Stimulated activated CD4-positive, alpha-beta T cell treated with anti-CD3 and anti-CD28 coated beads, Interleukin-4, amount 100 ng/mL, for 48 hours (primary cell): ENCODE measurements at regions not wholly inside any gene's neighbourhood (a gene's known extent, or its start where the extent isn't known, plus 50 kb on each side); places are given as distances from the start of the nearest gene placed in this dataset.
"Not testable (repeated sequence)": the region's sequence is repeated elsewhere in the genome, so short reads cannot be mapped to it uniquely, and the experiment has no call there.

Source experiments
- DNase-seq, 2 donors: peaks; one replicate each; pipeline ENCODE4 v3.0.0-alpha.2; 2020; ENCODE audit warnings: low read depth in 2 of 2

DNA sequence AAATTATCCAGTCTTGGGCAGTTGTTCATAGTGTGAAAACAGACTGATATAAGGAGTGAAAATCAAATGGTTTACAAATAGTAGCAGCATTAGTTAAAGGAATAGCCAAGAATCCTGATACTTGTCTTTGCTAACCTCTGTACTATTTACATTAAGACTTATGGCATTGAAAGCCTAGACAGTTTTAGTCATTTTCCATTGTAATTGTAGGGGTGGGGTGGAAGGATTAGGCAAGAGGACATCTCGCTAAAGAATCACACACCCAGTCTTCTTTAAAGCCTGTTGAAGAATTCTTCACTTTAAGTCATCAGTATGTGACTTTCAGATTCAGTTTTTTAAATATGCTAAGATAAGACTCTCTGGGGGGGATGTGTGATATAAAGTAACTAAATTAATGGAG, 207.5 kb upstream of the PHACTR1 start:
- DNase-seq: no peak

DNA sequence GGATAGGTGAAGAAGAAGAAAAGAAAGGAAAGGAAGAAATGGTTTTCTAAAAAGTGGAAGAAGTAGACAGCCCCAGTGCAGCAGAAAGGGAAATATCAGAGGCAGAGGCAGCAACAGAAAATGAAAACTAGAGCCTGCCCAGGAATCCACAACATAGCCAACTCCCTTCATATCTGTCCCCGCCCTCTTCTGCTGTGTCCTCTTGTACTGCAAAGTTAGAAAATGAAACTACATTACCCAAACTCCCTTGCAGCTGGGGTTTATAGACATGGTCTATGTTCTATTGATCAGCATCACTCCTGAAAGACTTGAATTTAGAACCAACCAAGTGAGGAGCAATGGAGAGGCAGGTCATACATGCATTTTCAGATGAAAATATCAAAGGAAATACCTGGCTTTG, 200.5 kb upstream of the PHACTR1 start:
- DNase-seq: no peak

DNA sequence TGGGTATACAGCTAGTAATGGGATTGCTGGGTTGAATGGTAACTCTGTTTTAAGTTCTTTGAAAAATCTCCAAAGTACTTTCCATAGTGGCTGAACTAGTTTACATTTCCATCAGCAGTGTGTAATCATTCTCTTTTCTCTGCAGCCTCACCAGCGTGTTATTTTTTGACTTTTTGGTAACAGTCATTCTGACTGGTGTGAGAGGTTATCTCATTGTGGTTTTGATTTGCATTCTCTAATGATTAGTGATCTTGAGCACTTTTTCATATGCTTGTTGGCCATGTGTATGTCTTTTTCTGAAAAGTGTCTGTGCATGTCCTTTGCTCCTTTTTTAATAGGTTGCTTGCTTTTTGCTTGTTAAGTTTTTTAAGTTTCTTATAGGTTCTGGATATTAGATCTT, 194.2 kb upstream of the PHACTR1 start:
- DNase-seq: no peak

DNA sequence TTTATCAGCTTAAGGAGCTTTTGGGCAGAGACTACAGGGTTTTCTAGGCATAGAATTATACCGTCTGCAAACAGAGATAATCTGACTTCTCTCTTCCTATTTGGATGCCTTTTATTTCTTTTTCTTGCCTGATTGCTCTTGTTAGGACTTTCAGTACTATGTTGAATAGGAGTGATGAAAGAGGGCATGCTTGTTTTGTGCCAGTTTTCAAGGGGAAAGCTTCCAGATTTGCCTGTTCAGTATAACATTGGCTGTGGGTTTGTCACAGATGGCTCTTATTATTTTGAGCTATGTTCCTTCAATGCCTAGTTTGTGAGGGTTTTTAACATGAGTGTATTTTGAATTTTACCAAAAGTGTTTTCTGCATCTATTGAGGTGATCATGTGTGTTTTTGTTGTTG, 192.8 kb upstream of the PHACTR1 start:
- no peak for DNase-seq

DNA sequence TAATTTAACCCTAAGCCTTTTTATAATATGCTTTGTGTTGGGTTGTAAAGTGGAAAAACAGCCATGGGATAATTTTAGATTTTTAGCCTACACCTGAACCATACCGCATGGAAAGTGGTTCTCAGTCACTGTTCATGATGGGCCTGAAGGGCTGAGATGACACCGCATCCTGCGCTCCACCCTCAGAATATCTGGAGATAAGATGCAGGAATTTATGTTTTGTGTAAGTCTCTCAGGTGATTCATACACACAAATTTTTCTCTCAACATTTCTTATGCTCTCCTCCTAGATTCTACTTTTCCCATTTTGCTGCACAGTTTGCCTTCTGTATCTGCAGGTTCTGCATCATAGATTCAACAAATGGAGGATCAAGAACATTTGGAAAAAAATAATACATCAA, 191.3 kb upstream of the PHACTR1 start:
- no peak for DNase-seq

DNA sequence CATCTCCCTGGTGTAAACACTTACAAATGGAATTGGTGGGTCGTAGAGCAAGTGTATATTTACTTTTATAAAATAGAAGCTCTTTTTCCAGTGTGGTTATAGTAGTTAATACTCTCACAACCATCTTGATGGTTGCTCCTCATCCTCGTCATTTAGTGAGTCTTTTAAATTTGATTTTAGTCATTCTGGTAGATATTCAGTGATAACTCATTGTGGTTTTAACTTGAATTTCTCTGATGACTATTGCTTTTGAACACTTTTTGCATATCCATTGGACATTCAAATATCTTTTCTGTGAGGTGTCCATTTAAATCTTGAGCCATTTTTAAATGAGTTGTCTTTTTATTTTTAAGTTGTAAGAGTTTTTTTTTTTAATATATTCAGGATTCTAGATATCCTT, 189.2 kb upstream of the PHACTR1 start:
- DNase-seq: no peak

DNA sequence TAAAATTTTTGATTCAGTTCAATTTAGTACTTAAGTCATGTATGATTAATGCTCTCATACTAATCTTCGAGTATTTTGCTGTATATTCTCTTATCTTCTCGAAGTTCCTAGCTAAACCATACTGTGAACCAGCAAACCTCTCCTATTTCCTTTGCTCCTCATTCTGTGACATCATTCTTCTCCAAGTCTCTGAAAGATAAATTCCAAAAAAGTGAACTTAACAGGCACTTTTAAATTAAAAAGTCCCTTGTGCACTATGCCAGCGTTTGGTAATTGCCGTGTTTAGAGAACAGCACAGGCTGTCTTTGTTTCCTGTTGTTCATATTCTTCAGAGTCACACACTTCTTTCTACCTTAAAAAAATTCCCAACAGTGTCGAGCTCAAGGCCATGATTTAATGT, 188.4 kb upstream of the PHACTR1 start:
- no peak for DNase-seq

DNA sequence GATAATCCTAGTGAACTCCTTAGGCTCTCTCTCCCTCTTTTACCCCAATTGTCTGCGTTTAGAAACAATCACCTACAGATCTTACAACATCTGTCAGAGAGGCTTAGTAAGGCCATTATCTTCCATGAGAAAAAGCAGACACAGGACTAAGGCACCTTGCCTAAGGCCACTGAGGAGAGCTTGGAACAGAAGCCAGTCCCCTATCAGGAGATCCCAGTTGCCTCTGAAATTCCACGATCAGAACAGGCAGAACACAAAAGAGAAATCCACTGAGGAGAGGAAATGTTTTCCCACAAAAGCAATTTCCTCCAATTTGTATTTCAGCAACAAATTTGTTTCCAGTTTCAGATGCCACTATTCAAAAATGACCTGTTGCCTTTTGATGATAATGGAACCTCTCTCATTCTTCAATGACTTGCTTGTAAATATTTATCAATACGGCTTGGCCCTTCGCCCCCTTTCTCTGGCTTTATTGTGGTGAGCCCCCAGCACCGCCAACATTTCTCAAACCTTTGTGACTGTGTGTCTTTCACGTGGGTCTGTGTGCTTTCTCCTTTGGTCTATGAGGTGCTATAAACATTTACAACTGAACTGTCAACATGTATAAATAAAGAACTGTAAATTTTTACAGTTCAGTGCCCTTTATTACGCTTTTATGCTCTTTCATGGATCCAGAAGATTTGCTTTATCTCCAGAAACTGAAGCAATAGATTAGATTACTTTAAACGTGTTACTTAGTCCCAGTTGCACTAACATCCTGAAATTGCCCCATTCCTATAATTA, 187.8 kb upstream of the PHACTR1 start:
- no peak for DNase-seq

DNA sequence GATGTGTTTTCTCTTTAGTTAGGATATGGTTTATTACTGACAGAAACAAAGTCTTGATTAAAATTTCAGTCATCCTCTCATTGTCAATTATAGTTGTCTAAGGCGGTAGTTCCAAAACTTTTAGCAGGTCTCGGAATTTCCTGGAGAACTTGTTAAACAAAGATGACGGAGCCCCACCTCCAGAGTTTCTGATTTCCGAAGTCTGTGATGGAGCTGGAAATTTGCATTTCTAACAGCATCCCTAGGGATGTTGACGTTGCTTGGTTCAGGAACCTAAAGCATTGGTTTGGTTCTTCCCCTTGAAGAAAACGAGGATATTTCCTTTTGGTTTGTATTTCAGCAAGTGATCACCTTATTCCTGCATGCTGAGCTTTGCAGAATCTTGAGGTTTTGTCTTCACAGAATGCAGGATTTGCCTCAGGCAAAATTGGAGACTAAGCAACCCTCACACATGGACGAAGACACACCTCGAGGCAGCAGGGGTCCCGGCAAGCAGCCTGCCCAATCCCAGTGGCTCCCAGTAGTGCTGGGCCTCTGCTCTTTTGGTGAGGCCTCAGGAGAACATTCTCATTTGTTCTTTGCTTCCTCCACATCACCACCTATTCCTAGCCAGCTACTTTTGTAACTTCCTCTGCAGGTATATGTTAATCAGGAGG, 187.1 kb upstream of the PHACTR1 start:
- no peak for DNase-seq

DNA sequence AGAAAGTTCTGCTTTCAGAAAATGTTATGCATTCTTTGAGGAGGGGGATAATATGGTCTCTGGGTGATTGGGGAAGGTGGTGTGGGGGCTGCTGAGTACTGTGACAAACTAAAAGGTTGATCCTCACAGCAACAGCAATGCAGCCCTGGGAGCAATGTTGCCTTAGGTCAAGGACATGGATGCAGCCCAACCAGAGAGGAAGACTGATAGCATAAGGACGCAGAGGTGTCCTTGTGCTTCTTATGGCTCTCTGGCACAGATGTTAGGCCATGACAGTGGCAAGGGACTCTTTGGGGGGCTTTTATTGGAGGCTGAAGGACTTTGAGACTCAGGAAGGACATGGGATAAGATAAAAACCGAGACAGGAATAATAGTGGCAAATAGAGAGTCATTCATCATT, 186.2 kb upstream of the PHACTR1 start:
- no peak for DNase-seq

DNA sequence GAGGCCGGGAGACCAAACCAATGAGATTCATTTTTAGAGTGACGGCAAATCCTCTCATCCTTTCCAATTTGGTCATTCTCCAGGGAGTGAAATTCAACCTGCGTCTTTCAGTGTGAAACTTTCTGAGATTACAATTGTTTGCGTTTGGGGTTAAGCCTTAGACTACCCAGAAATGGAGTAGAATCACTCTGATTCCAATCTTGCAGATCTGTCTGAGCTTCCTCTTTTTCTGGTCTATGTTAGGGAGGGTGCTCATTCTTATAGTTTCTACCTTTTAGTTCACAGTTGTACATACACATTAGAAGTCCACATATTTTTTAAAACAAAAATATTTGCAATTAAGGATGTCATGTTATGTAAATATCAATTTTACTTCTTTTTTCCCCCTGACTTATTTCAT, 183.0 kb upstream of the PHACTR1 start:
- DNase-seq: no peak

DNA sequence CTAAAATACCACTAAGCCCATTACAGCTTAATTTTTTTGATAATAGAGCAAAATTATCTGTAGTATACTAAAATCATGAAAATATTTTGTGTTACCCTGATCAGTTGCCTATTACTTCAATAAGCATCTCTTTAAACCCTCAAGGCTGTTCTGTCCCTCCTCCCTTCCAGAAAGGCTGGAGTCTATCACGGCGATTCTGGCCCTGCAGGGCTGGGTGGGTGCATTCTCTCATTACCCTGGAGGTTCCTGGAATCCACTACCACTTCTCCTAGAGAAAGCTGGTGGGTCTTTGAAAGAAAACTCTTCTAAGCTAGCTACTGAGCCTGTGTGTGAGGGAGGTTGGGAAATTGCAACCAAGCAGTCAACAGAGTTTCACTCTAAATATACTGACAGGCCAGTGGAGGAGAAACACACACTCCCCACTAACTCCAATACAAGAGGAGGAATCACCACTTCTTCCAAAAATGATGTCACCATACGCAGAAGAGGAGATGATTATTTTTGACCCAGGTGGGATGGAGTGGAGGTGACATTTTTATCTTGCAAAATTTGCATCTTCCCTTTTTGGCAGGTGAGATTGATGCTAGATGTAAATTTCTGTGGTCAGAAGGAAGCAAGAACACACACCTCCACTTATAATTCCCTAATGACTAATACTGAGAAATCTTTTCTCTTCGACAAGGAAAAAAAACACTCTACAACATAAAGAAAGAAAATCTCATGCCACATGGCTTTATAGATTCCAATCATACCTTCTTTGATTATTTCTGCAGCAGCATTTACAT, 182.3 kb upstream of the PHACTR1 start:
- DNase-seq: no peak

DNA sequence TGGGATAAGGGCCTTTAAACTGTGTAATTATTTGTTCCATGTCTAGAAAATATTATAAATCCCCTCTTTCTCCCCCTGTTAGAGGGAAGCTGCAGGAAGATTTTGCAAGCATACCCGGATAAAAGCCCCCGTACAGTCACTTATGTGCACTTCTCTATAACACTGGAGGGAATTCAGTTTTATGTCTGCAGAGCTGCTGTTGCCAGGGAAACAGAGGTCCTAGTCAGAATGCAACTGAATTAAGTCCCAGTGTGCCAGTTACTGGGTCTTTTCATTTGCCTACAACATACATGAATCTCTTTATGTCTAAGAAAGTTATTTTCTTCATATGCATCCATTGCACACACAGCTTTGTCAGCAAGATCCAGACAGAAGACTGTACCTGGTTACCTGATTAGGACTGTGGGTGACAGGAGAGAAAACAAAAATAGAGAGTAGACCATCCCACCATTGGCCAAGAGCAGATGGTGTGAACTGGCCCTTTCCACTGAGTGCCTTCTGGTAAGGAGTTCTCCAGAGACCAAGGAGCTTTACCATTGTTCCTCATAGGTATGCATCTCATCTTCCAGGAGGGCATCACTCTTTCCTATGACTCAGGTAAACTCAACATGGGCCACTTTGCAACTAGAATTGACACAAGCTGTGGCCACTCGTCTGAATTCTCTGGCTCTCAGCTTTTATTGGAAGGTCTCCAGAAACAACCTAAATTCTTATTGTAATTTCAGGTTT, 180.8 kb upstream of the PHACTR1 start:
- no peak for DNase-seq

DNA sequence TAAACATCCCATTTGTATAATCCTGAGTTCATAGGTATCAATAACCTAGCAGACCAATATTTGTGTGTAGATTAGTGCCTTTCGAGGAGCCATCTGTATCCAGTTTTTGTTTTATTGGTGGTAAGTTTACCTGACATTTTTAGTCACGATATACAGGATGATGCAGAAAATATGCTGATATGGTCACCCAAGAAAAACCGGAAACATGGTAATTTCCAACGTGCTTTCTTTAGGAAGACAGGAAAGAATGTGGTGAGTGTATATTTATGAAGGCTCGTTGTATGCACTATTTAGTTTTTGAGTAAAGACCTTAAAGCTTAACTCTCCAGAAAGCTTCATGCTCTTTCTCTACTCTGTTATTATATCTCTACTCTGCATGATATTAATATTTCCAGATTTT, 180.2 kb upstream of the PHACTR1 start:
- no peak for DNase-seq

DNA sequence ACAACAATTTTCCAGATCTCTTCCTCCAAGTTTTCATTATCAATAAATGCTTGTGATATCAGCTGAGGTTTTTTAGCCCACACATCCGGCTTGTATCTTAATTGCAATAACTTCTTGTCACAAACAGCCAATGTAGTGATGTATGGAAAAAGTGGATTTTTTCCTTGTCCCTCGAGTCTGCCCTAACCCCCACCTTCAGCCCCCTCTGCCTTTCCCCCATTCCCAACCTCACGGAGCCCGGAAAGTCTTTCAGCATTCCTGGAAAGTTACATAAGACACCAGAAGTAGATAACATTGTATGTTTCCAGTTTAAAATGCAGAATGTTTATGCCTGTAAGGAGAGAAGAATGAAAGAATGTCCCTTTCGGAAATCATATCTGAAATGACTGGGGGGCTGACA, 179.2 kb upstream of the PHACTR1 start:
- DNase-seq: no peak

DNA sequence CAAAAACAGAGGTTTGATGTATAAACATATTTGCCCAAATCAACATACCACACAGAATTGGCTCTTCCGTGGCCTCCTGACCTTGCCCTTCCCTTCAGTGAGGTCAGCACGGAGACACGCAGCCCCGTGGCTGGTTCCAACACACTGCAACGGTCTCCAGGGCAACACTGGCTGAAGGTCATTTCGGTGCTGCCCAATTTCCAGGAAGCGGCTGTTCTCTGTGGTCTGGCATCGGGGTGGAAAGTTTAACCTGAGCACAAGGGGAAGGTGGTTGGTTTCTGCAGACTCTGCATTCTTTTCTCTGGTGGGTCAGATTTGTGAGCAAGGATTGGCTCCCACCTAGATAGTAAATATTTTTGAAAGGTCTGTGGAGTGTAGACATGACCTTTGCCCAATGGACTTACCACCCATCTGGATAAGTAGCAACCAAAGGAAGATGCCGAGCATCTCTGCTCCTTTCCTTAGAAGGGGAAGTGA, 177.6 kb upstream of the PHACTR1 start:
- no peak for DNase-seq

DNA sequence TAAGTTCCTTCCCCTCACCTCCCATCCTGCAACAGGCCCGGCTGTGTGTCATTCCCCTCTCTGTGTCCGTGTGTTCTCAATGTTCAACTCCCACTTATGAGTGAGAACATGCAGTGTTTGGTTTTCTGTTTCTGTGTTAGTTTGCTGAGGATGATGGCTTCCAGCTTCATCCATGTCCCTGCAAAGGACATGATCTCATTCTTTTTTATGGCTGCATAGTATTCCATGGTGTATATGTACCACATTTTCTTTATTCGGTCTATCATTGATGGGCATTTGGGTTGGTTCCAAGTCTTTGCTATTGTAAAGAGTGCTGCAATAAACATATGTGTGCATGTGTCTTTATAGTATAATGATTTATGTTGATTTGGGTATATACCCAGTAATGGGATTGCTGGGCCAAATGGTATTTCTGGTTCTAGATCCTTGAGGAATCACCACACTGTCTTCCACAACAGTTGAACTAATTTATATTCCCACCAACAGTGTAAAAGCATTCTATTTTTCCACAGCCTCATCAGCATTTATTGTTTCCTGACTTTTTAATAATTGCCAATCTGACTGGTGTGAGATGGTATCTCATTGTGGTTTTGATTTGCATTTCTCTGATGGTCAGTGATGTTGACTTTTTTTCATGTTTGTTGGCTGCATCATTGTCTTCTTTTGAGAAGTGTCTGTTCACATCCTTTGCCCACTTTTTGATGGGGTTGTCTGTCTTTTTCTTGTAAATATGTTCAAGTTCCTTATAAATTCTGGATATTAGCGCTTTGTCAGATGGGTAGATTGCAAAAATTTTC, 174.1 kb upstream of the PHACTR1 start:
- not testable (repeated sequence) for DNase-seq

DNA sequence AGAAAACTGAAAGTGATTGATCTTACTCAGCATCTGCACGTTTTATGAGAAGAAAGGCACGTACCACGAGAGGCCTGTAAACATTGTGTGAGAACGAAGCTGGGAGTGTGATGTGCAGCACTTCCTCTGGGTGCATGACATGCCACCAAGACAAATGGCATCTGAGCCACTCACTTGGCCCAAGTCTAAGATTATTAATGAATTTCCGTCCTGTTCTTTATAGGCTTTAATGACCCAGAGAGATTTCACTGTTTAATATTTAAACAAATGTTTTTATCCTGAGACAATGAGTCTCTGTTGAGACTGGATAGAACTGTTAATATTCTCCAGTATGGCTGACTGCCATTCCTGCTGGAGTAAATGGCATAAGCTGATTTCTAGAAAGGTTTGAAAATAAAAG, 172.6 kb upstream of the PHACTR1 start:
- no peak for DNase-seq

DNA sequence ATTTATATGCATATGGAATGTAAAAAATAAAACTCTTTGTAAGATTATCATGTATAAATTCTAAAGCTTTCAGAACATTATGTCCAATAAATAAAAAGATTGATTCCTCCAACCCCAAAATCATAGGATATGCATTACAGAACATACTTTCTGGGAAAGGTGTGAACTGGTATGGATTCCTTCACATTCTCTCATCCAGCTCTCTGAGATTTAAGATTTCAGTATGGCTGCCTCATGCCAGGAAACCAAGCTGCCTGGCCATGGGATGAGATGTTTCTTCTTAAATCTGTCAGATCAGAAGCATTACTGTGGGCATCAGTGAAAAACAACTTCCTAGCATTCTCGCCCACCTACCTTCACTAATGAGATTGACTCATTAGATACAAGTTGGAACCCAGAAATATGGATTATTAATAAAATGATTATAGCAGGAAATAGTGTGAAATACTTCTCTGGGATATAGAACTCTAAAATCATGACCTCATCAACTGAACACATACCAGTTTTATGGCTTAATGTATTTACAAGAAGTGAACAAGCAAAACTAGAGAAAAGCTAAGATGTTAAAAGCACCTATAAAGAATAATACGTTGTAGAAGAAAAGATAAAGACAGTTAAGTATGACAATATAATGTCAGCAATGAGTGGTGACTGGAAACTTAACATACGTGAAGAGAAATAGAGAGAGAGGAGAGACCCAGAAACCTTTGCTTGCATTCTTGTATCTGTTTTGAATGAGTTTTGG, 171.6 kb upstream of the PHACTR1 start:
- DNase-seq: no peak

DNA sequence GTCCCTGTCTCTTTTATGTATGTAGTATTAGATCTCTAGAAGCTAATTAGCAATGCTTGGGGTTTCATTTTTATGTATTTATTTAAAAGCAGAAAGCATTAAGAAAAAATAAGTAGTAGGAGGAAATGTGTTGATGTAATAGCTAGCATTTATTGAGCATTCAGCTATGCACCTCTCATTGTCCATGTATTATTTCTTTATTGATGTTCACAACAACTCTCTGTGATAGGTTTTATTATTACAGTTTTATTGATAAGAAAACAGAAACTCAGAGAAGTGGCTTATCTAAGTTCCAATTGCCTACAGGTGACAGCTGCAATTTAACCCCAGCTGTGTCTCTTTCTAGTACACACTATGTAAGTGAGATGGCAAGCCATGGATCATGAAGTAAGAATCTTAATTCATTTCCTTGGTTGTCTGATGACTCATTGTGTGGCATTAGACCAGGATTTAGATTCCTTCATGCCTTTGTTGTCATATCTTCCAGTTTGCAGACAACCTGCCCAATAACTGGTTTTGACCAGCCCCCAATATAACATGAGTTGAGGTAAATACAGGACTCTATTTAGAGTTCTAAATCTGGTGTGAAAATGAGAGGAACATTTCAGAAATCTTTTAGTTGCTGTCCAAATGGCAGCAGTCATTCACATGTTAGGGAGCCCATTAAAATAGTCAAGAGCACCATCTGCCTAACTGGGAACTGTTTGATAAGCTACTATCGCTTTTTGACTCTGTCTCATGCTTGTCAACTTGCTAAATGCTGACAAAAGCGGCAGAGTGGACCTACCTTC, 170.8 kb upstream of the PHACTR1 start:
- no peak for DNase-seq
